RPMI8226 (cell line): ENCODE measurements at regions not wholly inside any gene's neighbourhood (a gene's known extent, or its start where the extent isn't known, plus 50 kb on each side); places are given as distances from the start of the nearest gene placed in this dataset.
"Not testable (repeated sequence)": the region's sequence is repeated elsewhere in the genome, so short reads cannot be mapped to it uniquely, and the experiment has no call there.

Experiments
- DNase-seq: peaks from one replicate; pipeline ENCODE4 v3.0.0-alpha.2; 2015

DNA sequence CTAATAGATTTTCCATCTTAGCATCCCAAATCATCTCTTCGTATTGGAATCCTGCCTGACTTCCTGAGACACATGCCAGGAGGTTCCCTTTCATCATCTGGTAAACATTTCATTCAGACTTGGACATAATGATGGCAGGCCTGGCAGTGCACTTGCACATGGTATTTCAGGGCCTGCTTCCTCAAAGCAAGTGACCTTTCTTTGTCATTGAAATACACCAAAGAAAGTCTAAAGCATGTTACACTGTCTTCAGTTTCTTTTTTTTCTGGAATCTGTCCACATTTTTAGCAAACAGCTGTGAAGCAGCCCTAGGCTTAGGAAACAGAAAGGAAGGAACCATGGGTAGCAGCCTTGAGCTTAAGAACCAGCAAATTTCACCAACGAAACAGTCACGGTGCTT, 205.9 kb upstream of the VCX start:
- DNase-seq, result no peak

DNA sequence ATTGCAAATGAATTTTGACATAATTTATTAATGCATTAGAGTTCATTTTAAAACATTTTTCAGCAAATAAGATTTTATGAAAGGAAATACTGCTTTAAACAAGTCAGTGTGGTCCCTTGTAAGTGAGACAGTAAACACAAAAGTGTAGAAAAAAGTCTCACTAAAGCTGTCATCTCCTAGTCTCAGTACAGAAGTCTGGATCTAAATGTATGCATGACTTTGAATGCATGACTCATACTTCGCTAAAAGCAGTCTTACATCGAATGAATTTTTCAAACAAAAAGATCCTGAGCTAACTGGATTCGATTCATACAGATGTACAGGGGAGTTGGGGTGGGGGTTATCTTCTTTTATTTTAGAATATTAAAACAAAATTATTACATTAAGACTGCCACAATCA, 207.4 kb upstream of the VCX start:
- no peak for DNase-seq

DNA sequence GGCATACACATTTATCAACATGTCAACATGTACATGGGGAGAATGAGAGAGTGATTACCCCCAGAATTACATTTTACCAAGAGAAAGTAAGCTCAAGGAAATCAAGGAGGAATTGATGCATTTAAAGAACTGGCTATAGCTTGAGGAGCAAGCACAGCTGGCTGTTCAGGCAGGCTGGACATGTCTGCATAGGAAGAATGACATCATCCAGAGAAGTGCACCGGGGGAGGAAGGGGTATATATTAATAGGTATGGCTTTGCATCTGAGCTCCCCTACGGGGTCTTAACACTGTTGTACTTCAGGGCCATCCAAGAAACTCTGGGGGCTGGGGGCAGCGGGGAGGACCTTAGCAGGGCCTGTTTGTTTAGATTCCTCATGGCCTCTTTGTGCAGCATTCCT, 222.4 kb upstream of the VCX start:
- DNase-seq, result no peak

GRCh38 chrX:7617994-7618393, 225.0 kb upstream of the VCX start:
- no peak for DNase-seq

DNA sequence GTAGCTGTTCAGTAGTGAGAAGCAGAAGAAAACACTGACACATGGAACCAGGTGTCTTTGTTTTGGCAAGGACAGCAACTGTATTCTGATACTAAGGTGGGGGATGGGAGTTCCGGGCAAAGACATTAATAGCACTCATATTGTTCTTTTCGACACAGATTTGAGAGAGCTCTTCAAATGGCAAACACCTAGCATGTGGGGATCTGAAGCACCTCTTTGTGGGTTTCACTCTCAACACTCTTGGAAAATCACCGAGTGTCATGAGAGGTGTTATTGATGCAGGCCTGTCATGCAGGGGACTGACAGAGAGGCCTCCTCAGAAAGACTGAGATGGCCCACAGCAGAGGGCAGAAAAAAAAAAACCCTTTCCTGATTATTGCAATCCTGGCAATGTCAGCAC, 228.4 kb upstream of the VCX start:
- DNase-seq, result peak; percentile 51

- DNase-seq, result not testable (repeated sequence)
Measured at GRCh38 chrX:7608625-7609024, 234.3 kb upstream of the VCX start.

DNA sequence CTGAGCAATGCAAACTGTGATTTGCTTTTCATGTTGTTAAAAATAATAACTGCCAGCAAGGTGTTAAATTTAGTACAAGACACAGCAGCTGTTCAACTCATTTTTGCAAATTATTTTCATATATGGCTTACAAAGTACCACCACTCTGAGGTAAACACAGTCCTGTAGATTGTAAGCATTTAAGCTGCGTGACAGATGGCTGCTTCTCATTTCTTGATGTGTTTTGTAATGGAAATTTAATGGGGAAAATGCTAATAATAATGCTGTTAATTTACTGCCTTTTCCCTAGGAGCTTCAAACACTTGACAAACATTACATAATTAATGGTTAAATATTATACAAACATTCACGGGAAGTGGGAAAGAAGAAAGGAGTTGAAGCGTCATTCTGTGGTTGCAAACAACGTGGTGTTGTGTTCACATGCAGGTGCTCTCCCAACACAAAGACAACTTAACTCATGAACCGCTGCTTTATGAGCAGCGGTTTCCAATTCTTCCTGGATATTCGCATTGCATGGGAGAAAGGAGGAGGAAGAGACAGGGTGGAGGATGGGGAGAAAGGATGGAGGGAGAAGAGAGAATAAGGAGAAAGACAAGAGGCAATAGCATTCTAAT, 236.8 kb upstream of the VCX start:
- DNase-seq, result no peak

GRCh38 chrX:7603387-7603786, 239.6 kb upstream of the VCX start:
- no peak for DNase-seq

- no peak for DNase-seq
Measured at GRCh38 chrX:7596822-7597221, 246.1 kb upstream of the VCX start.

DNA sequence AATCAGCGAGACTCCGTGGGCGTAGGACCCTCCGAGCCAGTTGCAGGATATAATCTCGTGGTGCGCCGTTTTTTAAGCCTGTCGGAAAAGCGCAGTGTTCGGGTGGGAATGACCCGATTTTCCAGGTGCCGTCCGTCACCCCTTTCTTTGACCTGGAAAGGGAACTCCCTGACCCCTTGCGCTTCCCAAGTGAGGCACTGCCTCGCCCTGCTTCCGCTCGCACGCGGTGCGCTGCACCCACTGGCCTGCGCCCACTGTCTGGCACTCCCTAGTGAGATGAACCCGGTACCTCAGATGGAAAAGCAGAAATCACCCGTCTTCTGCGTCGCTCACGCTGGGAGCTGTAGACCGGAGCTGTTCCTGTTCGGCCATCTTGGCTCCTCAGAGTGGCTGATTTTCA, 249.6 kb upstream of the VCX start:
- peak; percentile 37 for DNase-seq

DNA sequence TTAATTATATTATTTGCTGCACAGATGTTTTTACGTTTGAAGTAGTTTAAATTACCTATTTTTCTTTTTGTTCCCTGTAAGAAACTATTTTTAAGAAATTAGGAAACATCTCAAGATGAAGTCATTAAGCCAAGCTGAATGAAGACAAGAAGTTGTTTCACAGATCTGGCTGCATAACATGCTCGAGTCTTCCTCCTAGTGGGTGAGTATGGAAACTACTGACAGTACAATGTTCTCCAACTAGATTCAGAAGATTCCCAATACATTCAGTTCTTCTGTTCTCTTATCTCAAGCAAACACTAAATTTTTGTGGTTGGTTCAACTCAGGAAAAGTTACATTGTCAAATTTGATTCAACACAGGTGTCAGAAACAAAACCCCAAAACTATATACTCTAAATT, 256.8 kb upstream of the VCX start:
- peak; percentile 26 for DNase-seq

- no peak for DNase-seq
Measured at GRCh38 chrX:7582191-7582590, 260.8 kb upstream of the VCX start.

DNA sequence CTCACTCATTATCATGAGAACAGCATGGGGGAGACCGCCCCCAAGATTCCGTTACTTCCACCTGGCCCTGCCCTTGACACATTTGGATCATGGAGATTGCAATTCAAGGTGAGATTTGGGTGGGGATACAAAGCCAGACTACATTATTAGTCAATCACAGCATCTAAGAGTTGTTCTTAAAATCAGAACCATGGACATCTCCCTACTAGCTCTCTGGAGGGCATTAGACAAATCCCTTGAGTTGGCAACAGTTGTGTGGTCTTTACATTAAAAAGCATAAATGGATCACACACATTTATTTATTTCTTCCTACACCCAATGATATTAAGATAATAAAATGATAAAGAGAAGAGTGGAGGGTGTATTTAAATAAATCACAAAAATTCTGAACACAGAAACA, 262.8 kb upstream of the VCX start:
- DNase-seq, result no peak

DNA sequence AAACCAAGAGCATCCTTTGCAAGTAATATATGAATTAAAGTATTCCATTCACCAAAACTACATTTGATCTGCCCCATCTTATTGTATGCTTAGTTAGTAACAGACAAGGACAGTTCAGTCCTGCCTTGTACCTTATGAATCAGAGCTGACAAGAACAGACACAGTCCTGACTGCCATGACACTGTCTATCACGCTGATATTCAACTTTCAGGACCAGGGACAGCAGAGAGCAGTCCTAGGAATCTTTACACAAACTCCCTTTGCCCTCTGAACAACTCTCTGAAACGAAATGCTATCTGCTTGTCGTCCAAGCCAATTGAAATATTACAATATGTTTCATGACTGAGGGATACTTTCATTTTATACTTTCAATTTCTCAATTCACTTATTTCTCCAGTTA, 268.6 kb upstream of the VCX start:
- DNase-seq, result peak; percentile 26

GRCh38 chrX:7570432-7571029, 272.4 kb upstream of the VCX start:
- no peak for DNase-seq

DNA sequence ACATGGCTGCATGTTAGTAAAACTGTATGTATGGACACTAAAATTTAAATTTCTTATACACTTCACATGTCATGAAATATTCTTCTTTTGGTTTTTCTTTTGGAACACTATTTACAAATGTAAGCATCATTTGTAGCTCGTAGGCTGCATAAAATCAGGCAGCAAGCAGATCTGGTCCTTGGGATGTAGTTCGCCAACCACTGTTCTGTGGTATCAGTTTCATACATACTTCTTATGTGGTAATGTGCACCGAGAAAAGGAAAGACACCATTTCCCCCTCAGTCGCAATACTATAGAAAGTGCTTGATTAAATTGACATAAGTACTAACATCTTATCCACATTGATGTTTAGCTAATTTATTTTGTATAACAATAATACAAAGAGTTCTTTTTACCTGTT, 274.4 kb upstream of the VCX start:
- DNase-seq, result no peak

- DNase-seq, result no peak
Measured at GRCh38 chrX:7568130-7568529, 274.8 kb upstream of the VCX start.

DNA sequence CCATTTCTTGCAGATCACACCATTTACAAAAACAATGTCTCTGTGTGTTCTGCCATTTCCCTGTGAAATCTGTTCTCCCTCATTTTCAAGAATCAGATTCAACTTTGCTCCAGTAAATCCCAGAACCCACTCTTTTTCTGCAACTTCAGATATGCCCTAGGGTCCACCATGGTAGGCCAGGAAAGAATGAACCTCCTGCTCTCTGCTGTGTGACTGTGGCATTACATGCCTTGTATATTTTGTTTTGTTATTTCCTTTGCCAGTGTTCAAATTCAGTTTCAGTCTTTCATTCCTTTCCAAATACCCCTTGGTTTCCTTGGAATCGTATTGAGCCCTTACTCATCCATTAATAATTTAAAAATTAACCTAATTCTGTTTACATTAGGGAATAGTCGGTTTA, 290.2 kb upstream of the VCX start:
- no peak for DNase-seq

DNA sequence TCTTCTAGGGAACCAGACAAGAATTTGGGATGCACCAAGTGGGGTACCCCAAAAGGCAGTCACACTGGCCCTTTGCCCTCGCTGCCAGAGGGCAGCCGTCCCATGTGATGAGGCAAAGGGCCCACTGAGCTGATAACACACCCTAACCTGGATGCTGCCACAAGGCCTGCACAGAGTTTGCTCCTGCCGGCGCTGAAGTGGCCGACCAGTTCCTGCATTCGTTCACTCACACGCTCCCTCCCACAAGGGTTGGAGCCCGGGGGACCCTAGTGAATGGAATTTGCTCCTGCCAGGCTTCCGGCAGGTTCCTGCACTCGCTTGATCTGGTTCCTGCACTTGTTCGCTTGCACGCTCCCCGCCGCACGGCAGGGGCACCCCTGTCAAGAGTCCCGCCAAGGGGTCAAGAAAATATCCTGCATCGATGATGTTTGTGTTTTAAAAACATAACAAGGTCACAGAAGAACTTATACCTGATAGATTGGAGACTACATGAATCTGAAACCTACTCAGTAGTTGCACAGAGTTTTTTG, 296.4 kb upstream of the VCX start:
- DNase-seq, result no peak

DNA sequence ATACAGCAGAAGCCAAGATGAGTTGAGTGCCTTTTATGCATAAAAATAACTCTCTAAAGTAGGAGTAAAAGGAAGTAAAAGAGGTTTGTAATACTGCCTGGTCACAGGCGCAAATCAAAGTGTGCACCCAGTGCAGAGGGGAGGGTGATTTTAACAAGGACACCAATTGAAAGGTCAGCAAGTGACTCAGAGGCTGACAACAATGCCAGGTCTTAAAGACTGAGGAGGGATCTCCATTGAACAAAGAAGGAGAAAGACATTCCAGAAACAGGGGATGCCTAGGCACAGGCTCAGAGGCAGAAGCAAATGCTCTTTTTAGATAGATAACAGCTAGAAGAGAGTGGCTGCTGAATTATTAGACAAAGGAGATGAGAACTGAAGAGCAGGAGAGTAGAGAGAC, 297.4 kb upstream of the VCX start:
- DNase-seq, result no peak

DNA sequence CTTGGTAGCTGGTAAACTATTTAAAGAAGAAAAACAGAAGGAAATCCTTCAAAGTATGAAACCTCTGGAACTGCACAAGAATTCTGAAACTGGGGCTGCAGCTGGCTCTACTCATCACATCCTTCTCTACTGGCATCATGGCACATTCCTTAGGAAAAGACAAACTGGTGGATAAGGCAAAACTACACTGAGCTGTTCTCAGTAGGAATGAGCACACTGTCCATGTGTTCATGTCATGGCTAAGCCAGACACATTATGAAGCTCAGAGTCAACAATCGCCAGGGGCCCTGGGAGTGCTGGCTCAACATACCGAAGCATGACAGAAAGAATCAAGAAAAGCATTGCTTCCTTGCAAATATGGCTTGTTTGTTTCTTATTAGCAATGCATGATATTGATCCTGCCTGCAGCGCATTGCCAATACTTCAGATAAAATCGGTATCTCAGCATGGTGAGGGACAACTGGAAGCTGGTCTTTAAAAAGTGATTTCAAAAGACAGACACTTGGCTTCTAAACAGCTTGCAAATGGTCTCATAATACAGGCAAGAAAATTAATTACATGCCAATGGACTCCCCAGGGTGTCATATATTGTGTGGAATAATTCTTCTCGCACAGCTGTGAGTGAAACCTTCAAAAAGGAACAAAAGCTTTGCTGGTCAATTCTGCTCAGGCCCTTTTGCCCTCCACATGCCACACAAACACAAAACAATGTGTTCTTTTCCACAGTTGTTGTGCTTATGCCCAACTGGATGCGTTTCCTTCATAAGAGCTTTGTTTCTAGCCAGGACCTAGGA, 300.2 kb upstream of the VCX start:
- no peak for DNase-seq

DNA sequence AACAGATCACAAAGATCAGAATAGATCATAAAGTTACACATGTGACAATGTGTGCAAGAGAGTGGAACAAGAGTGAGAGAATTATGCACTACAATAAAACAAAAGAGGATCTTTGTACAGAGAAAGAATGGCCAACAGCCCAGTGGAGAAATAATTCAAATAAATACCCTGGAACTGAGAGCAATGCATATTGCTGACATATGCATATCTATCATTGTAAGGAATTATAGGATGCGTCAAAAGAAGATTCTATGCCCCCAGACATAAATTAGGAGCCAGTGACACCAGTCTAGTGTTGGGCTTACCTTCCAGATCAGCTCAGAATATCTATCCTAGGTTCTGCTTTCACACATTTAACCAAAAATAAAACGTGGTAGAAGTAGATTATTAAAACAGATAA, 320.1 kb upstream of the VCX start:
- DNase-seq, result no peak

DNA sequence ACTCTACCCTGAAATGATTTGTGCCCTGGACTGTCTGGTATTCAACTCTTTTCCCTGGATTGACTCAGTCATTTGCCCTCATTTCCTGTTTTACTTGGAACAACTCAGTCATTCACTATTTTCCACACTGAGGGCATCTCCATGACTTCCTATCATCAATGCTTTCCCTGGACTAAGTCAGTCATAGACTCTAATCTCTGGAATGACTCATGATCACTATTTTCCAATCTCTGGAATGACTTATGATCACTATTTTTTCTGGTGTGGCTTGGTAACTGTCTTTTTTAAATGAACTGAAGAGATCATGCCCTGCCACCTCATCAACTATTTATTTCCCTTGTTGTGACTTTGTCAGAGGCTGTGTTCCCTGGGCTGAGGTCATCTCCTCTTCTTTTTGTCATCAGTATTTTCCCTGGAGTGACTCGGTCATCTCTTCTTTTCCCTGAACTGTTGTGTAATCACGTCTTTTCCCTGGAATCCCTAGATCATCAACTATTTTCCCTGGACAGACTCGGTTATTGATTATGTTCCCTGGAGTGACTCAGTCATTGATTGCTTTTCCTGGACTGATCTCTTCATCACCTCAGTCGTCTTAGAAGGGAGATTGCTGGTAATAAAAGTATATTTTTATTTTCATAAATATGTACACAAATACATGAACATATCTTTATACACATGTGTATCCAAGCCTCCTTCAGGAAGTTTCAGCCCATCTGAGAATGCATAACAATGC, 327.1 kb upstream of the VCX start:
- no peak for DNase-seq
